SW480 (cell line): ENCODE measurements at regions not wholly inside any gene's neighbourhood (a gene's known extent, or its start where the extent isn't known, plus 50 kb on each side); places are given as distances from the start of the nearest gene placed in this dataset.
"Not testable (repeated sequence)": the region's sequence is repeated elsewhere in the genome, so short reads cannot be mapped to it uniquely, and the experiment has no call there.

ENCODE experiments used
- DNase-seq: peaks from one replicate; pipeline ENCODE4 v3.0.0-alpha.2; 2016; ENCODE audit warnings: low spot score

GRCh38 chr22:19599626-19600243, 75.5 kb upstream of the CLDN5 start:
- no peak for DNase-seq

GRCh38 chr22:19603346-19603745, 79.1 kb upstream of the CLDN5 start:
- not testable (repeated sequence) for DNase-seq

- no peak for DNase-seq
Measured at GRCh38 chr22:19603767-19604166, 79.6 kb upstream of the CLDN5 start.

- DNase-seq: no peak
Measured at GRCh38 chr22:19604711-19605268, 80.6 kb upstream of the CLDN5 start.

GRCh38 chr22:19605508-19606331, 81.5 kb upstream of the CLDN5 start:
- no peak for DNase-seq

GRCh38 chr22:19606332-19607191, 82.4 kb upstream of the CLDN5 start:
- DNase-seq: no peak

- peak; percentile 20 for DNase-seq
Measured at GRCh38 chr22:19607192-19608002, 83.2 kb upstream of the CLDN5 start.

- DNase-seq: no peak
Measured at GRCh38 chr22:19608003-19608690, 83.9 kb upstream of the CLDN5 start.

- DNase-seq: not testable (repeated sequence)
Measured at GRCh38 chr22:19609753-19610152, 85.5 kb upstream of the CLDN5 start.

- no peak for DNase-seq
Measured at GRCh38 chr22:19610518-19611253, 86.5 kb upstream of the CLDN5 start.

GRCh38 chr22:19611590-19611989, 87.4 kb upstream of the CLDN5 start:
- DNase-seq: no peak

- DNase-seq: no peak
Measured at GRCh38 chr22:19612866-19613572, 88.8 kb upstream of the CLDN5 start.

- DNase-seq: no peak
Measured at GRCh38 chr22:19614536-19614863, 90.3 kb upstream of the CLDN5 start.

- DNase-seq: no peak
Measured at GRCh38 chr22:19615001-19615461, 90.8 kb upstream of the CLDN5 start.

GRCh38 chr22:19615867-19616581, 91.8 kb upstream of the CLDN5 start:
- no peak for DNase-seq

GRCh38 chr22:19619144-19620009, 94.9 kb upstream of the SEPTIN5 start:
- no peak for DNase-seq

GRCh38 chr22:19620742-19621371, 93.4 kb upstream of the SEPTIN5 start:
- DNase-seq: no peak
